ENCODE measurements at regions not wholly inside any gene's neighbourhood (a gene's known extent, or its start where the extent isn't known, plus 50 kb on each side); places are given as distances from the start of the nearest gene placed in this dataset.
A peak's percentile ranks its signal among the peaks of the same experiment; 100 is the strongest.
"Not testable (repeated sequence)": the region's sequence is repeated elsewhere in the genome, so short reads cannot be mapped to it uniquely, and the experiment has no call there.

- no peak for DNase-seq
Observed at GRCh38 chr11:81700076-81700475, 1033.6 kb downstream of the FAM181B start.

GRCh38 chr11:81687057-81687456 is 1046.6 kb downstream of the FAM181B start:
- no peak for DNase-seq

- no peak for DNase-seq
Observed at GRCh38 chr11:81674211-81674610, 1059.5 kb downstream of the FAM181B start.

- DNase-seq, result no peak
Observed at GRCh38 chr11:81673001-81673400, 1060.7 kb downstream of the FAM181B start.

- DNase-seq, result no peak
Observed at GRCh38 chr11:81669935-81670543, 1063.6 kb downstream of the FAM181B start.

- DNase-seq, result no peak
Observed at GRCh38 chr11:81658722-81659121, 1074.9 kb downstream of the FAM181B start.

- DNase-seq, result no peak
Observed at GRCh38 chr11:81655351-81655750, 1078.3 kb downstream of the FAM181B start.

GRCh38 chr11:81647374-81647773 is 1086.3 kb downstream of the FAM181B start:
- DNase-seq, result no peak

GRCh38 chr11:81644239-81644840 is 1089.3 kb downstream of the FAM181B start:
- peak in 1 of 2 donors; percentile 37 for DNase-seq

- DNase-seq, result no peak
Observed at GRCh38 chr11:81634483-81634882, 1099.2 kb downstream of the FAM181B start.

GRCh38 chr11:81602508-81602907 is 1131.2 kb downstream of the FAM181B start:
- no peak for DNase-seq

- no peak for DNase-seq
Observed at GRCh38 chr11:81596704-81597103, 1137.0 kb downstream of the FAM181B start.

- DNase-seq, result no peak
Observed at GRCh38 chr11:81585390-81585933, 1148.2 kb downstream of the FAM181B start.

- DNase-seq, result no peak
Observed at GRCh38 chr11:81579339-81579738, 1154.3 kb downstream of the FAM181B start.

GRCh38 chr11:81578571-81578970 is 1155.1 kb downstream of the FAM181B start:
- no peak for DNase-seq

- DNase-seq, result no peak
Observed at GRCh38 chr11:81574301-81574700, 1159.4 kb downstream of the FAM181B start.

GRCh38 chr11:81573367-81573766 is 1160.3 kb downstream of the FAM181B start:
- no peak for DNase-seq

GRCh38 chr11:81570669-81571068 is 1163.0 kb downstream of the FAM181B start:
- DNase-seq, result no peak

- DNase-seq, result no peak
Observed at GRCh38 chr11:81569999-81570398, 1163.7 kb downstream of the FAM181B start.

GRCh38 chr11:81568918-81569317 is 1164.7 kb downstream of the FAM181B start:
- DNase-seq, result no peak

GRCh38 chr11:81548123-81548522 is 1185.5 kb downstream of the FAM181B start:
- no peak for DNase-seq

- not testable (repeated sequence) for DNase-seq
Observed at GRCh38 chr11:81539806-81540205, 1193.9 kb downstream of the FAM181B start.

- DNase-seq, result no peak
Observed at GRCh38 chr11:81515566-81515965, 1218.1 kb downstream of the FAM181B start.

GRCh38 chr11:81497202-81497804 is 1236.4 kb downstream of the FAM181B start:
- DNase-seq, result peak in 1 of 2 donors; percentile 2

All from bone marrow (tissue), 2 donors.